Hematopoietic multipotent progenitor cell (in vitro differentiated cells): ENCODE measurements at regions not wholly inside any gene's neighbourhood (a gene's known extent, or its start where the extent isn't known, plus 50 kb on each side); places are given as distances from the start of the nearest gene placed in this dataset.
"Not testable (repeated sequence)": the region's sequence is repeated elsewhere in the genome, so short reads cannot be mapped to it uniquely, and the experiment has no call there.

ENCODE experiments used
- DNase-seq, 3 donors: peaks; one replicate each; pipeline ENCODE4 v3.0.0-alpha.2; 2011 to 2015; ENCODE audit warnings: low read depth in 2 of 3, low spot score in 2 of 3

DNA sequence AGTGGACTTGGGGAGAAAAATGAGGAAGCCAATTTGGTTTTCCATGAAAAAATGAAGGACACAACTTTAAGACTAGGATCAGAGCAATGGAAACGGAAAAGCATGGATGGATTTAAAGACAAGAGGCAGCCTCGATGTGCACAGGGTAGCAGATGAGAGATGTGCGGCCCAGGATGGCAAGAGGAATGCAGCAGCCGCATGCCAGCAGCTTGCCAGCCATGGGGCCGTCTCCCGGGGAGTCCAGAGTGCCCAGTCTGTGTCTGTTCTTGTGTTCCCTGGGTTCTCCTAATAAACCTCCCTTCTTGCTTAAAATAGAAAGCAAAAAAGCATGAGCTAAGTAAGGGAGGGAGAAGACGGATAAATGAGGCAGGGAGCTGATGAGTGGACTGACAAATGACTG is 68.0 kb upstream of the IQSEC1 start:
- no peak for DNase-seq

GRCh38 chr3:13140596-13140995 is 67.4 kb upstream of the IQSEC1 start:
- no peak for DNase-seq

DNA sequence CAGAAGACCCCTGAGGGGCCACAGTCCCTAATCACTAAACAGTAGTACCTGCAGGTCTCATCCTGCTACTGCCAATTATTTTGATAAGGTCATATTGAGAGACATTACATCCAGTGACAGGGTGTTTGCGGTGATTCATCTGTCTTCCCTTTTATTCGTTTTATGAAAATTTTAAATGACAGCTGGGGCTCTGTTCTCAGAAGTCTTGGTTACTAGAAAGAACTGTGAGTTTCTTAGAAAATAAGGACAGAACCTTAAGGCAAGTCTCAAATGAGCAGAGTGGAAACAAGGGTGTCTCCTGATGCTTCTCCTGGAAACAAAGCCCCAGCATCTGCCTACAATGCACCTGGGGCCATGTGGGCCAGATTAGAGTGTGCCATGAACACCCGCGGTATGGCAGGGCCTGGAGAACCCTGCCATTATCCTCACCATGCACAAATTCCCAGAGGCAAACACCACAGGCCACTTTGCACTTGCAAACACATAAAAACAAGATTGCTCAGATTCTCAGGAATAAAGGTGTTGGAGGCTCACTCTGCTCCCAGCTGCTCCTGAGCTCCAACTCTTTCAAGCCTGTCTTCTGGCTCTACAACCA is 66.3 kb upstream of the IQSEC1 start:
- no peak for DNase-seq

DNA sequence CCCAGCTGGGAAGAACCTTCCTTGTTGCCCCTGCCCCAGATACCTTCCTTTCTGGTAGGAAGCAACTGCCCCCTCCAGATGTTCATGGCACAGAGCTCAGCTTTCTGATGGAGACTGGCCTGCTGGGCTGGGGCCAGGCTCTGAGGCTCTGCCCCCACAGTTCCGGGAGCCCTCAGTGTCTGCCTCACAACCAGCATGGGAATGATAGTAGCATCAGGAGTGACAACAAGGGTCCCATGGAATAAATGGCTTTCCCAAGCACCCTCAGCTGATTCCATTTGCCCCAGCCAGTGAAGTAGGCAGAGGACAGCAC is 65.6 kb upstream of the IQSEC1 start:
- DNase-seq: no peak

DNA sequence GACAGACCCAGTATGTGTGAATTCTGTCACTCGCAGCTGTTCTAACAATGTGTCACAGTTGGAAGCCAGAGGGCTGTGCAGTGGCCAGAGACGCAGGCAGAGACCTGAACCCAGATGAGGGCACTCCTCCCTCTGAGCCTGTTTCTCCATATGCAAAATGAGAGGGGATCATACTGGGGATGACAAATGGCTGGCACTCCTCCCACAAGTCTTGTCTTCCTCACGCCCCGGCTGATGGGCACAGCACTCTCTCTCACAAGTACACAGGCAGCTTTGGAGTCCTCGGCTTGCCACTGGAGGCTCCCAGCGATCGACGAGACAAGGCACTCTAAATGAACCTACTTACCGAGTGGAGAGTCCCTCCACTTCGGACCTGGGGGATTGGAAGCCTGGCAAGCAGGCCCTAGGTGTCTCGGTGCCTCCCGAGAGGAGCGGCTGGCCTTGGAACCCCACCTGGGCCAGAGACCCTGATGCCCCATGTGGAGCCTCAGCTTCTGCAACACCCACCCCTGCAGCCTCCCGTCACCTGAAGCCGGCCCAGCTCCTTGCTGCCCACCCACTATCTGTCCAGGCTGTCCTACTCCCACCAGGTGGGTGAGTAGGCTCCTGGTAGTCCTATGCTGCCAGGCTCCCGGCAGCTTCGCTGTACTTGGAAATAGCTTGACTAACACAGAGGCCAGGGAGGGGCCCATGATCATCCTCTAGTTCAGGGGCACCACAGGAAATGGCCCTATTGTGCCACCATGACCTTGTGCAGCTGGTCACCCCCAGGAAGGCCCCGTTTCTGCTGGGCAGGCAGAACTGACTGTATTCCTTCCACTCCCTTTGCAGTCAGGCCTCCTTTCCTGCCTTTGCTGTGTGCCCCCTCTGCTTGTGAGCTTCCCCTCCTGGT is 65.0 kb upstream of the IQSEC1 start:
- no peak for DNase-seq

- DNase-seq: not testable (repeated sequence)
These were observed 63.6 kb upstream of the IQSEC1 start for GRCh38 chr3:13136848-13137247.

- no peak for DNase-seq
These were observed 63.2 kb upstream of the IQSEC1 start for GRCh38 chr3:13136426-13136825.

DNA sequence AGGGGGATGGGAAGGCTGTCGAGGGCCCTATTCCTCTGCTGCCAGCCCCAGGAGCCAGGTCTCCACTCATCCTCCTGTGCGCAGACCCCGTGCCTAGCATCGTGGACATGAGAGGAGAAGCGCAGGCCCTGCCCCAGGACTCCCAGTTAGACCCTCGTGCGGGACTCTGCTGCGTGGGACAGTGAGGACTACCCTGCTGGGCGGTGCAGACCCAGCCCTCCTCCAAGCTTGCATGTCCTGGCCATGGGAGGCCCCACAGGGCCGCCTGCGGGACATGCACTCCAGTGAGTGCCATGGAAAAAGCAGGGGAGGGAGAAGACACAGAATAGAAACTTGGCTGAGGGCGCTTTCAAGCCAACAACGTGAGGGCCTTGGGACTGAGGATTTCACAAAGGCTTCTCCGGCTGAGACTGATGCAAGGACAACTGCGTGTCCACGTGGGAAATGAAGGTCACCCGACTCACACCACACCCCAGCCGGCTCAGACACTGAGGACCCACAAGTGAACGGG is 62.6 kb upstream of the IQSEC1 start:
- no peak for DNase-seq

DNA sequence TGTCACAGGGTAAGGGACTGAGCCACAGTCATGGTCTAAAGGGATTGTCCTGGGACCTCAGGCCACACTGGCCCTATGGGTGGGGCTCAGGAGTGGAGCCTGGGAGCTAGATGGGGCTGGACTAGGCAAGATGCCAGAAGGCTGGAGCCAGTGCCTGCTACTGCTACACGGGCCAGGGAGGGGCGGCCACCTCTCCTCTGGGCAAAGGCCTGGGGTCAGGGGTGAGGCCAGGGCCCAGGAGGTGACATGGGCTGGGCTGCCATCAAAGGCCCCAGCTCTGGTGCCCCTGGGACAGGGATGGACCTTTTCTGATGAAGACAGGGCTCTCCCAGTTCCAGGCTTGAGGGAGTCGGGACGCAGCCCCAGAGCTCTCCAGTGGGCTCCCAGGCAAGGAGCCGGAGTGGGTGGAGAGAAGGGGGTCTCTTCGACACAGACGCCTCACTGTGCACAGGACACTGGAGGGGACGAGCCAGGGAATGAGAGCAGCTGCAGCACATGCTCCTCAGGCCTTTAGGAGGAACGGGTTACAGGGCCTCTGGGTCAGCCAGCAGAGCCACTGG is 62.1 kb upstream of the IQSEC1 start:
- DNase-seq: no peak

GRCh38 chr3:13134879-13135206 is 61.6 kb upstream of the IQSEC1 start:
- no peak for DNase-seq

DNA sequence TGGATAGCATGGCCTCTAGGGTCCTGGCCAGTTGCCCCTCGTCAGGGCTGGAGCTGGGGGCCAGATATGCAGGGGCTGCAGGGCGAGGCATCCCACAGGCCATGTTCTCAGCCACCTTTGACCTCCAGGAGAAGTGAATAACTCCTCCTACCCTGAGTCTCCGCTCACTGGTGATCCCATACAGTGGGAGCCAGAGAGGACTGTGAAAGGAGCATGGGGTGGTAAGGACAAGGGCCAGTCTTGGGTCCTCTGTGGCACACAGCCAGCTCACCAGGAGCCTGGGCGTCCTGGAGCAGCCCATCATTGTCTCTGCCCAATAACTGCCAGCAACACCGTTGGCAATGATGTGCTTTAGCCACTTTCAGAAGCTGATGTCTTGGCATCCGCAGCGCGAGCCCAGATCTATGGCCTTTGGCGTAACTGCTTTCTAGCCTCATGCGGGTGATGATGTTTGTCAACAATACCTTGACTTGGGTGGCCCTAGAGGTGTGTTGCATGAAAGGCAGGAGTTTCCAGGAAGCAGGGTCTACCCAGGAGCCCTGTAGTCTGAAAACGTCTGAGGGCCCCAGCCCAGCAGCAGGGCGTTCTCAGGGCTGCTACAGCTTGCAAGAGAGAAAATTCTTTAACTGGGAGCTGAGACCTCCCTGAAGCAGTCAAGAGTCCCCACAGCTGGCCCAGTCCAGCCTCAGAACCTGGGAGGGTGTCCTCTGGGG is 61.1 kb upstream of the IQSEC1 start:
- DNase-seq: no peak

GRCh38 chr3:13133471-13133981 is 60.3 kb upstream of the IQSEC1 start:
- no peak for DNase-seq

DNA sequence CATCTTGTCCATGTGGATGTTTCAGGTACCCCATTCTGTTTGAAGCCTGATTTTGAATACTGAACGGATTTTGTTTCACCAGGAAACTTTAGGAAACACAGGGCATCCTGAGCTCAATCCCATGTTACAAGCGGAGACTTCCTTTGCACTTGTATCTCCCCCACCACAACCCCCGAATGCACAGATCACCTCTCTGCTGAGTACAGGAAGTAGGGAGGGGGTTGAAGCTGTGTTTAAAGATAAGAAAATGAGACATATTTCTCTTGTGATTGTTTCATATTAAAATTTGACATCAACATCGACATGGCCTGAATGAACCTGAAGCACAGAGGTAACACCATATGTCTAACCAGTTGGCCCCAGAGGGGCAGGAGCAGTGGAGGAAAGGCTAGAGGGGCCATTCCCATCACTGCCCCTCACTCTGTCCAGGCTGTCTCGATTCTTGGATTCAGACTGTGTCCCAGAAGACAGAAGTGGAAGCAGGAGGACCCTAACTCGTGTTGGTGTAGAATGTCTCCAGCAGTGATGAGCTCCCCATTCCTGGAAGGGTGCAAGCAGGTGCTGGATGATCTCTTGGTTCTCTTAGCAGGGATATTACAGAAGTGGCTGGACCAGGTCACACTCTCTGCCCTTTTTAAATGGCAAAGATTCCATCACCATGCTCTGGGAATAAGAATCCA is 59.6 kb upstream of the IQSEC1 start:
- peak in 2 of 3 donors; percentile 34 to 64 for DNase-seq

DNA sequence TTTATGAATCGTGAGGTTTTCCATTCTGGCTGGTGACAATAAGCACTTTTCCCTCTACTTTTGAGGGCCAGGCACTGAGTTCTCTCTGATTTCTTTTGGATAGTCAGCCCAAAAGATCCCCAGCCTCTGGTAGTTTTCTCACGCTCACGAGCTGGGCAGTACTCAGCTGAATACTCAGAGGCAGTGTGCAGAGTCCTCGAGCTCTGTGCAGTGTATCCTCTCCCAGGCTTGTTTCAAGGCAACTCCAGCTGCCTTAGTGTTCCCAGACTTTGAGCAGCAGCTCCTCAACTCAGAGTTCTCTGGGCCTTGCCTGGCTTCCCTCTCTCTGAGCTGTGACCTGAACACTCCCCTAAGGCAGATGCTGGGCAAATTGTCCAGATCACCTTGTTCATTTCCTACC is 59.1 kb upstream of the IQSEC1 start:
- DNase-seq: no peak

- DNase-seq: no peak
These were observed 57.4 kb upstream of the IQSEC1 start for GRCh38 chr3:13130464-13131193.

GRCh38 chr3:13125092-13126015 is 52.1 kb upstream of the IQSEC1 start:
- DNase-seq: no peak

GRCh38 chr3:13124631-13125030 is 51.4 kb upstream of the IQSEC1 start:
- DNase-seq: no peak

- DNase-seq: no peak
These were observed 50.5 kb upstream of the IQSEC1 start for GRCh38 chr3:13123765-13124164.
